Activated CD4-positive, alpha-beta T cell treated with anti-CD3 and anti-CD28 coated beads for 24 hours (primary cell): ENCODE measurements at regions not wholly inside any gene's neighbourhood (a gene's known extent, or its start where the extent isn't known, plus 50 kb on each side); places are given as distances from the start of the nearest gene placed in this dataset.
"Not testable (repeated sequence)": the region's sequence is repeated elsewhere in the genome, so short reads cannot be mapped to it uniquely, and the experiment has no call there.

Experiments
- DNase-seq, 2 donors: peaks; one replicate each; pipeline ENCODE4 v3.0.0-alpha.2; 2020; ENCODE audit warnings: low read depth in 2 of 2

DNA sequence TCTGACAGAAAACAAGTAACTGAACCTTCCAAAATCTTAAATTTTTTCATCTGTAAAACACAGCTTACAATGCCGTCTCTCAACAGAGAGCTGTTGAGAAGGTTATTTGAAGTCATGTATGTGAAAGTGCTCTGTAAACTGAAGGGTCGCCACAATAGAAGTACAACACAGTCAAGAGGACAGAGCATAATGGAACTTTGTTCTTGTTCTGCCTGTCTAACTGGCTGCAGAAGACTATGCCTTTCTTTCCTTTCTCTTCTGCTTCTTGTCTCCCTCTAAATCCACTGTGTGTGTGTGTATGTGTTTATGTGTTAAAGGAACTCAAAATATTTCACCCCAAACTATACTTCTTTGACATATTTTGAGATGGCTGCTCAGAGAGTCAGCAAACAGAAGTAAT, 365.8 kb upstream of the RND3 start:
- DNase-seq: no peak

DNA sequence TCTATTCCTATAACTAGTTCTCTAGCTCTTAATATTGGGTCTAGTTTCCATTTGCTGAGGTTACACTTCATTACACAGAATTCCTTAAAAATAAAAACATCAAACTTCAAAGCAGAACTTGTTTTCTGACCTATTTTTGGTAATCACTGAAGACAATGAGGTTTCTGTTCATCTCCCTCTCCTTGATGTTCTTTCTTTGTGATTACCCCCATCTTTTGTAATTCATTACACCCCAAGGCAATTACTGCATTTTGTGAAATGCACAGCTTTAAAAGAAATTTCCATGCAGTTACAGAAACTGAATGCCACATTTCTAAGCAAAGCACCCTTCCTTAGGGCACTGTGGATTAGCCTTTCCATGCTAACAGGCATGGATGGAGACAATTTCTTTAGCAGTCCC, 363.2 kb upstream of the RND3 start:
- no peak for DNase-seq

DNA sequence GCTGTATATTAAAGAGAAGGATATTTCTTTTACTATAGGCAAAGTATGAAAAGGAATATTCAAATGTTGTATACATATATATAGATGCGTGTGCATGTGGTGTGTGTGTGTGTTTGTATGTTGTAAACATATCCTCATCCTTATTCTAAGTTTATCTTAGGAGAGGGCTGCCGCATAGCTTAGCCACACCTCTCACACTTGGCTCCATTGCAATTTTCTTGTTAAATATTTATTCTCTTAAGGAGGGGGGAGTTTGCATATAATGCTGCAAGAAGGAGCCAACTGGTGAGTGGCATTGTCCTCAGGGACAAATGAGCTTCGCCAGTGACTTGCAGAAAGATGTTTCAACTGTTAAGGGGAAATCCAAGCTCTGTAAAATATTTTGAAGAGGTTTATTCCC, 360.1 kb upstream of the RND3 start:
- DNase-seq: no peak

DNA sequence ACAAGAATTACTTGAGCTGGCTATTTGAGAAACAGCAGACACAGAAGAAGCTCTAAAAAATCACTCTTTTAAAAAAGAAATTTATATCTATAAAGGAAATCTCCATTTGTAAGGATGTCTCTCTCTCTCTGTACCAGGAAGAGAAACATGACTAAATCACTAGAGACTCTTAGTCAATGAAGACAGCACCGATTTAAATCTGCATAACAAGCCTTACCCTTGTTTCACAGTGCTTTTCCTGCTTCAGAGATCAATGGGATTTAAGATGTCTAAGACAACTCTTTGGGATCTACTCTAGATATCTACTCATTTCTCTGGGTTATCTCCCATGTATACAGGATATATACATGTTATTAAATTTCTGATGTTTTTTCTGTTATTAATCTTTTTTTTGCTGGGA, 359.2 kb upstream of the RND3 start:
- DNase-seq: no peak

DNA sequence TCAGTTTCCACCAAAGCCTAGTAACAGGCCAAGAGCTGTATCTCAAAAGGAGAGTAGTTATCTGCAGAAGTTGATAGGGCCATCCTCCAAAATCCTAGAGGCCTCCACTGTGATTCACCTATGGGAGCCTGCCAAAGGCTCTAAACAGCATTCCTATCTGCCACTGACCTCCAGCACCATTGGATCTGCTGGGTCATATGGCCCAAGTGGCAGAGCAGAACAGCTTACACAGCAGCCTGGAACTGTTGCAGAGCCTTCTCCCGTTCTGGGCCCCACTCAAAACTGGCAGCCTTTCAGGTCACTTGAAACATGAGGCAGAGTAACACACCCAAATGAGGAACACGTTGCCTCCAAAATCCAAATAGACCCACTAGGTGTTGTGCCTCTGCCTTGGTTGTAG, 345.2 kb upstream of the RND3 start:
- no peak for DNase-seq

DNA sequence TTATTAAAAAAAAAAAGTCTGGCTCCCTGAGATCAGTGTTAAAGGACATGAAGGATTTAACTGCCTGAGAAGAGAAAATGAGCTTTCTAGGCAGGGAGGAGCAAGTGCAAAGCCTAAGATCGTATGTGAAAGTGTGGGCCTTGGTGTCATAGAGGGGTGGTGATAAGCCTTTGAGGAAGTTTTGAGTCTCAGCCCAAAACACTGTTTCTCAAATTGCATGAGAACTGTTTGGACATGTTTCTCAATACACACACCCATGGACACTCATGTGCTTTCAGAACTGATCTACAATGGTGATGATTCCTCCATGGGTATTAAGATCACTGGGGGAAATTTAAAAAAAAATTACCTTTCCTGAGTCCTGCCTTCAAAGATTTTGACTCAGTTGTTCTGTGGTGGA, 336.7 kb upstream of the RND3 start:
- DNase-seq: no peak

DNA sequence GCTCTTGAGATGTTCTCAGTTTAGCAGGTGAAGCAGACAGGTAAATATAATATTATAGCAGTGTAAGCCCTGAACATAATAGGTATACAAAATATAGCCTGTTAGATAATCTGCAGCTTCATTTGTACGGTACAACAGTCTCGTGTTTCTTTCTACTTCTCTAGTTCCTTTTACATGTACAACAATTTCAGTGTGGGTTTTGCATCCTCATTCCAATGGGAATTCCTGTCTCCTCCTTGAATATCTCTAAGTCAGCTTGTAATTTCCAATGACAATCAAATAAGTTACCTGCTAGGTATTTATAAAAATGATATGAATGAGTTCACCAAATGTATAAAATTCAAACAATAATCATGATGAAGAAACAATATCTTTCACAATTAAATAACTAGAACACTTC, 330.0 kb upstream of the RND3 start:
- no peak for DNase-seq

DNA sequence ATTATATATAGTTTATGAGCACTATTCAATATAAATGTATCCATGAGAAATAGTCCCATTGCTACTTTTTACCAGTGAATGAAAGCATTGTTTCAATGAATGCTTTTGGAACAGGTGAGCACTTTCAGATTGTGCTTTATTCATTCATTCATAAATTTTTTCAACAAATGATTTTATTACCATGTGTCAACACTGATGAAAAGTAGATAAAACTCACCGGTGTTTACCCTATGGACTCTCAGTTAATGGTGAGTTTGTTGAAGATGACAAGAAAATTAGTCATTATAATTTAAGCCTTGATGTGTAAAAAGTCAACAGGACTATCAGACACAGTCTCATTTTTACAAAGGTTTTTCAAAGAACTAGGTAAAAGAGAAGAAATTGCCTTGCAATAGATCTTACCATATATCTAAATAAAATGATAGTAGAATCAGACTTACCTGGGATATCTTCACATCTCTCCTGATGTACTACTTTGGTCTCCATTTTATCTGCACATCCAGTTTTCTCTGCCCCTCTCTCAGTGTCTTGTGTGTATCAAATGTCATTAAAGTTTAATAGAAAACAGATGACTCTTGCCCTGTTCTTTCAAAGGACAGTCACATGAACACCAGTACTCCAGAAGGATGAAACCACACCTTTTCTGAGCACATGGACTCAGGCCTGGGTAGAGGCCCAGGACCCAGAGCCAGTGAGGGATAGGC, 325.3 kb upstream of the RND3 start:
- DNase-seq: no peak

DNA sequence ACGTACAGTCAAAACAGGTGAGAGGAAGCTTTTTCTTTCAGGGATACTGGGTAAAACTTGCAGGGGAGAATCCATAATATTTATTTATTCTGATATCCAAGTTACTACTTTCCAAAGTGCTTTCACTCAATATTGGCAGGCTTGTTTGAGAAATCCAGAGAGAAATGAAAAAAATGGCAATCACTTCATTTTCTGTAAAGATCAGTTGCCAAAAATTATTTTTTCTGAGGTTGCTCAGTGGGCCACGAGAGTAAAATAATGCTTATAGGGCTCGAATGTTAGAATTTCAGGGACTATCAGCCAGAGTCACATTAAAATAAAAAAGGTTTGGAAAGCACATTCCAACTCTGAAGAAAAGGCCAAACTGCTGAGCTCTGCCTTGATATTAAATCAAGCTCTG, 324.6 kb upstream of the RND3 start:
- no peak for DNase-seq

DNA sequence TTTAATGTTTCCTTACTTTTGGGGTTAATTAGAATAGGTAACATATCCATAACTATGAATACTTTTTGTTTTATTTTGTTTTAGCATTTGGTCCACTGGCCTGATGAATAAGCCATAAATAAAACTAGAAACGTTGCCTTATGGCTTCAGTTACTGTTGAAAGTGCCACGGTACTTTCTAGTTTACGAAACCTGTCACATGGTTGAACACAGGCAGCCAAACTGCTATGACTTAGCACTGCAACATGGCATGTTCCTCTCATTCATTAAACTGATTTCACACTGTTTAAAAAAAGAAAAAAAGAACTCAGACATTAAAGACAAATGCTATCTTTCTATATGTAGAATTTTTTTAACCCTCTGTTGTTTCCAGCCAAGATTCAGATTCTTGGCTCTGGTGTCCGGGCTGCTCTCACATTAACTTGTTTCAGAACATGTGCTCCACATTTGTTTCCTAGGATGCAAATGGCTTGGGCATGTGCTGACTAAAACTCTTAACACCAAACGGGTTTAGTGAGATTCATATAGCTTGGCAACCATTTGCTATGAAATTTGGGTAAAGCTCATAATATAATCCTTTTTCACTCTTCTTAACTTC, 323.9 kb upstream of the RND3 start:
- no peak for DNase-seq

DNA sequence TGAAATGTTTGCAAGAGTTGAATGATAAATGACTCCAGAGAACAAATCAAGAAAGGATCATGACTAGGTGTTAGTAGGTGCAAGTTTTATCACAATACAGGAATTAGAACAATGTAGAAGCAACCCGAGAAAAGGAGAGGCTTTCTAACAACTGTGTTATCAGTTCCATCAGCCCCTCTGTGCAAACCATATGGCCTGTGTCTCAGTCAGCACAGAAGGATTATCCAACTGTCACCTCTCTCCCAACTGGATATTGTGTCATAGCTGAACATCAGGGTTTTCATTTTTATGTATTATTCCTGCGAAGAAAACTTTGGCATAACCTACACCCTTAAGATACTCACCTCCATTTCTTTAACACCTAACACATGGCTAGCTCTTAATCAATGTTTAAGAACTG, 321.6 kb upstream of the RND3 start:
- no peak for DNase-seq

DNA sequence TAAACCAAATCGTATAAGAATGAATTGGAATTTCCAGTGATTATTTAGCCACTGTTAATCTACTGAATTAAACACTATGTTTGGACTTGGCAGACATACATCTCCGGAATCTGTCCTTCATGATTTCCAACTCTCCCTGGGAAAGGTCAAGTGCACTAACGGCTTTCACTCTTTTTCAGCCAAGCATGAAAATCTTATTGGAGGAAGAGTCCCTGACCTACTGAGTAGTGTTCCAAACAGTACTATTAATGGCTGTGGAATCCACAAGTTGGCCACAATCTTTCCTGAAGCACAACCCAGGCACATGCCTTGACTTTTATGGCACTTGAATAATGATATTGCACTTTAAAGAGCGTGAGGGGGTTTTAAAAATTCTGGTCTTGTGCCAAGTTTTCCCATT, 318.9 kb upstream of the RND3 start:
- DNase-seq: no peak

DNA sequence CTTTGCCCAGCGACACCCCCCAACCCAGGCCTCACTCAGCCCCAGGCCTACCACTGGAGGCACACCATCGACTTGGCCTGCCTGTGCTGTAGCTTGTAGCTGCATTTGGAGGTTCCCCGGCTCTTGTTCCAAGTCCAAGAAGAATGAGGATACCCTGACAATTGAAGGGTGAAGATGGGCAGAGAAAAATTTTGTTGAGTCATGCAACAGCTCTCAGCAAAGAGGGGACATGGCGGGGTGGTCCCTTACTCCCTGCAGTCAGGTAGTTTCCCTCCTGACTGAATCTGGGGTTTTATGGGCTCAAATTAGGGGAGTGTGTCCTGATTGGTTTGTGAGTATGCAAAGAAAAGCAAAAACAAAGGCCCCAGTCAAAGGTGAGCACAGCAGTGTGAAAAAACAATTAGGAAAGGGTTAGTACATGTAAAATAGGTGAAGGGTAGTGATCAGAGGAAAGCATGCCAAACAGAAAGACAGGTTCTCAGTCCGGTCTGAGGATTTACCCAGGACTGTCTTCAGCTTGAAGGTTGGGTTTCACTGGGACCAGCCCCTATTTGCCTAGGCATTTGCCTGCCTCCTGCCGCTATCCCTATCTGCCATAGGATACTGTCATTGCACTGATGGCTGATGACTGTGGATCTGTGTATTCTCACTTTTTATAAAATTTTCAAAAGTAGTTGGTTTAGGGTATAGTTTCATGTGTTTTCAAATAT, 316.4 kb upstream of the RND3 start:
- DNase-seq: no peak

DNA sequence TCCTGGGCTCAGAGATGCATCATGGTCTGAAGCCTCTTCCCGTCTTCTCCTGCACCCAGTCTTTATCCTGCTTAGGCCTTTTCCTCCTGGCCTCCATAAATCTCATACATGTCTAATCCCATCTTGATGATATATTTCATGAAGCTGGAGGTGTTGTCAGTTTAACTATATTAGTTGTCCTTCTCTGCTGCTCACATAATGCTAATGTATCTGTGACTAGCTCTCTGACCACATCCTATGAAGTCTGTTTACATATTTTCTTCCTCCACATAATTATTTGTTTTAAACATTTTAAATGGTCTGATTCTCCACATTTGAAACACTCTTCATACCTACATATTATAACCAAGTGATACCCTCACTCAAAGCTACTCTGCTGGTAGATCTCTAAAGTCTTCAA, 315.2 kb upstream of the RND3 start:
- no peak for DNase-seq

DNA sequence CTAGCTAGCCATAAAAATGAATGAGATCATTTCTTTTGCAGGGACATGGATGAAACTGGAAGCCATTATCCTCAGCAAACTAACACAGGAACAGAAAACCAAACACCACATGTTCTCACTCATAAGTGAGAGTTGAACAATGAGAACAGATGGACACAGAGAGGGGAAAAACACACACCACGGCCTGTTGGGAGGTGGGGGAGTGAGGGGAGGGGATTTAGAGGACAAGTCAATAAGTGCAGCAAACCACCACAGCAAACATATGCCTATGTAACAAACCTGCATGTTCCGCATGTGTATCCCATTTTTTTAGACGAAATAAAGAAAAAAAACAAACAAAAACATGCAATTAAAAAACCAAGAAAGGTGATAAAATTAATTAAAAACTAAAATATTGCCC, 308.8 kb upstream of the RND3 start:
- DNase-seq: not testable (repeated sequence)

DNA sequence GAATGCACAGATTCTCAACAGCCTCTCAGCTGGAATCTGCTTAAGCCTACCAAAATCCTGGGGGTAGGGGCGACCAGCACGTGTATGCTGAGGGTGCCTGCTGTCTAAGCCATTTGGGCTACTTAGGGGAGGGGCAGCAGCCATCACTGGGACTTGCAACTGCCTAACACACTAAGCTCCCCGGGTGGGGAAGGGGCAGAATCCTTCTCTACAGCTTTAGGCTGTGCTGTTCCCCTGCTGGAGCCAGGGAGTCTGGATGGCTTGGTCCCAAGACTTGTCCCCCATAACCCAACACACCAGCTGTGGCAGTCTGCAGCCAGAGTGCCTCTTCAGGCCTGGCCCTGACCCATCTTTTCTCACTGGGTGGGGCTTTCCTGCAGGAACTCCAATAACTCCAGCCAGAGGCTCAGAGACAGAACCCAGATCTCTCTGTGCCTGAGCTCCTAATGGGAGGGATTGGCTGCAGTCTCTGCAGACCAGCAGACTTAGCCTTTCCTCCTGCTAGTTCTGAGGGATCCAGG, 305.4 kb upstream of the RND3 start:
- DNase-seq: no peak

DNA sequence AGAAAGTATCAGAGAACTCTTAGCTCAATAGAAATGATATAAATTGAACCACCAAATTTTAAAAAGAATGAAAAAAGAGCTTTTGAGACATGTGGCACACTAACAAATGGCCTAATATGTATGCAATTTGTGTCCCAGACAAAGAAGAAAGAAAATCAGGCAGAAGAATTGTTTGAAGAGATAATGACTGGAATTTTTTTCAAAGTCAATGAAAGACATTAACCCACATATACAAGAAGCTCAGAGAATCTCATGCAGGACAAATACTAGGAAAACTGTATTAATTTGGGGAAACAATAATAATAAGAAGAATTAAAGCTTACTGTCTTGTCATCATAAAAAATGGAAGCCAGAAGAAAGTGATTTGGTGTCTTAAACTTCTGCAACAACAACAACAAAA, 304.1 kb upstream of the RND3 start:
- no peak for DNase-seq

DNA sequence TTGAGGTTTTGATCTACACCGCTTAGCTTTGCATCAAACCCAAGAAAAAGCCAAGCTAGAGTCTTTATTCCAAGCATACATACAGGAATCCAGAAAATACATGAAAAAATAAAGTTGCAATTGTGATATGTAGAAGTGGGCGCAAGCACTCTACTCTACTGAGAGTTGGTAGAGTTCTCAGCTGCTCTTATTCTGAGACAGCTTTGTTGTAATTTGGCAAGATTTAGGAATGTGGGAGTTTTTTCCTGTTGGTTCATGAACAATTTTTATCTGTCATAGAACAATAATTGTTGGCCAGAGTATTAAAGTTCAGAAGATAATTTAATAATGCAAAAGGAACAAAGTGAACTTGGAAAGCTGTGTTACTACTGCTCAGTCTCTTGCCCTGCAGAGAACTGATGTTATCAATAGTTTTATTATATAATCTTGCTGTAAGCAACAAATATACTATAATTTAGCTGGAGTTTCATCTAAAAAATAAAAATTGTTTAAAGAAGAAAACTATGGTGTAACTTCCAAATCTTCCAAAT, 302.0 kb upstream of the RND3 start:
- no peak for DNase-seq

DNA sequence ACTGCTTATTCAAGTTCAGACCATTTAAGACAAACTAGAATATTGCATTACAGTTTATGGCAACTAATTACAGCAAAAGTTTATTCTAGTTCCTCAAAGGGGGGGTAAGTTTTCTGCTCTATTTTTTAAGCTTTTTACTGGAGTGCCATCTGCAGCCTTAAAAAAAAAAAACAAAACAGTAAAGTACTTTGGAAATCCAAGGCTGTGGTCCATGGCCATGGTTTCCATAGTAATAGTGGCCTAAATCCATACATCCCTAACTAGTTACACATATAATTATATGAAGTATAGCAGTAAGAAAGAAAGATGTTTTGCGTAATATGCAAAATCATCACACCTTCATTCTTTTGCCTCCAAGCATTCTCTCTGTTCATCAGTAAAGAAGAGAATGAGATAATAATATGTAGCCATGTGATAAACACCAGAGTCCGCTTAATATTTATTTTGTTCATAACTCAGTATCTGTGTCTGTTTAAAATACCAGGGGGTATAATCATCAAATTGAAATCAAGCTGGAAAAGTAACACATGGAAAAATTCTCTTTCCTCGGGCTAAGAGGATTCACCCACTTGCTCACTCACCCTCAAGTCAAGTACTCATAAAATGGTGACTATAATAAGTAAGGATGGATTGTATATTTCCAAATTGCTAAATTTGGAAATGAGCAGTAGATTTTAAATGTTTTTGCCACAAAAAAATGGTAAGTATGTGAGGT, 301.1 kb upstream of the RND3 start:
- no peak for DNase-seq

DNA sequence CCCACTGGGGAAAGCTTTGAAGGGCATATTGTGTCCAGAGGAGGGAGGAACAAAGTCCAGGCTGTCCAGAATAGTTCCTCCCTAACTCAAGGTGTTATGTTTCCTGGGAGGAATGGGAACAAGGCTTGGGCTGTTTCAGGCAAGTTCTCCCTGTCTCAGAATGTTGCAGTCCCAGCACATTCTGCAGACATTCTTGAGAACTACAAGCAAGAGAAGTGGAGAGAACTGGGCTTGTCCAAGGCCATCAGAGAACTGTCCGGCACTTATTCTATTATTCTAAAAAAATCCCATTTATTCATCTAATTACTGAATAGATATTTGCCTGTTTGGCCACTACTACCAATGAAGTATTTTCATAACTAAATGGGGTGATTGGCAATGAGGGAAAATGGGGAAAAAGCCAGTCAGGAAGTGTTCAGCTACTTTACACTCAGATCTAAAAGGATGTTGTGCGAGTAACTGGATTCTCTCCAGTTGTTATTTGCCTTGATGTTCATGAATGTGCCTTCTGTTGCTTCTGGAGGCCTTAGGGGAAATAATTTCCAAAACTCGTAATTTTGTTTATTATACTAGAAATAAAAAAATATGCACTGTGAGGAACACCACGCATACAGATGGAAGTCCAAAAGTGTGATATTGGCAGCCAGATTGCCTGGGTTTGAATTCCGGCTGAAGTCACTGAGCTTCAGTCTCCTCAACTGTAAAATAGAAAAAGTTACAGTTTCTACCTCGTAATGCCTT, 300.1 kb upstream of the RND3 start:
- DNase-seq: no peak

DNA sequence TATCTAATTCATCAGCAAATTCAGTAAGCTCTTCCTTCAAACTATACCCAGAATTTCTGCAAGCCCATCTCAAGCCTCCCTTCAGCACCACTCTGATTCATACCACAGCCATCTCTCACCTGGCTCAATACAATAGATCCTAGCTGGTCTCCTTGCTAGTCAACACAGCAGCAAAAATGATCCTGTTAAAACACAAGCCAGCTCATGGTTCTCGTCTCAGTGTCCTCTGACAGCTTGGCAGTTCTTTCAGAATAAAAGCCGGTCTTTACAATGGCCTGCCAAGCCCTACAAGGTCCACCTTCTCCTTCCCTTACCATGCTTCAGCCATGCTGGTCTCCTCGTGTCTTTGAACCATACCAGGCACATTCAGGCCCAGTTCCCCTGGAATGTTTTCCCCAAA, 296.9 kb upstream of the RND3 start:
- DNase-seq: no peak

DNA sequence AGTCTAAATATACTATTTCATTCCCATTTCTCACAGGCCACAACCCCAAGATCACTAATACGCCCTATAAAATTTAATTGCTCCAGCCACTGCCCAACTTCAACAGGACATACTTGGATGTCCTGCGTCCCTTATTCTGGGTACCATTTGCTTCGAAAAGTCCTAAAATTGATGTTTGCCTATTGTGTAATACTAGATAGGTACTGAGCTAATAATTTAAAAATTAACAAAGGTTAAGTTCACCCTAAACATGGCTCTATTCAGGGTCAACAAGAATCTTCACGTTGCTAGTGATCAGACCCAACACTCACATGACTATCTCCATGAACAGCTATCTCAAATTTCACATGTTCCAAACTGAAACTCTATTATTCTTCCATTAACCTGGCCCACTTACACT, 296.4 kb upstream of the RND3 start:
- no peak for DNase-seq
